H1 (cell line): ENCODE measurements at regions not wholly inside any gene's neighbourhood (a gene's known extent, or its start where the extent isn't known, plus 50 kb on each side); places are given as distances from the start of the nearest gene placed in this dataset.

Experiments
- CHD7 ChIP-seq: fragments of 300-600 bp; sonication (generic); IDR thresholded peaks from 2 replicates; pipeline ENCODE4 v1.7.1; 2012; ENCODE audit warnings: low read length, moderate library complexity, mild to moderate bottlenecking, inconsistent platforms; ENCODE audit not compliant: insufficient replicate concordance
- SP2 ChIP-seq: IDR thresholded peaks from 2 replicates; pipeline ENCODE4 v1.6.1; 2012; ENCODE audit warnings: mild to moderate bottlenecking, low read length, inconsistent platforms

- TF ChIP-seq CHD7 (no peak), SP2 (no peak)
- TF ChIP-seq, all 59 proteins: peak for 0
Observed at GRCh38 chr3:80983753-80984152, 777.7 kb downstream of the GBE1 start (continued).
